Bronchial epithelial cell (primary cell): ENCODE measurements at regions not wholly inside any gene's neighbourhood (a gene's known extent, or its start where the extent isn't known, plus 50 kb on each side); places are given as distances from the start of the nearest gene placed in this dataset.

Experiments used
- DNase-seq: peaks from one replicate; pipeline ENCODE4 v3.0.0-alpha.2; 2010; ENCODE audit warnings: low read depth
- FAIRE-seq: peaks from 2 replicates; lab custom pipeline; 2011; peaks lifted over from hg19 to GRCh38; lab: Jason Lieb, UNC
- H3K27me3 ChIP-seq: 2 replicates; pipeline ENCODE4 v1.5.1; 2011; ENCODE audit warnings: low read length; ENCODE audit not compliant: control insufficient read depth, insufficient read depth
- H3K36me3 ChIP-seq: 2 replicates; pipeline ENCODE4 v1.5.1; 2011; ENCODE audit warnings: low read length; ENCODE audit not compliant: control insufficient read depth, insufficient read depth
- H3K4me3 ChIP-seq: 2 replicates; pipeline ENCODE4 v1.5.1; 2011; ENCODE audit warnings: mild to moderate bottlenecking, low read depth, low read length, control low read depth
- CTCF ChIP-seq: IDR thresholded peaks from 2 replicates; pipeline ENCODE4 v1.5.1; 2011; ENCODE audit warnings: mild to moderate bottlenecking, moderate library complexity, low read length, control low read depth, inconsistent platforms; ENCODE audit not compliant: insufficient read depth, severe bottlenecking

GRCh38 chr13:21837841-21838551, 167.1 kb downstream of the FGF9 start:
- Histone ChIP-seq H3K27me3 (no peaks in the 10 kb centered on the region), H3K36me3 (no peaks in the 10 kb centered on the region), H3K4me3 (no peak overlapping the region)
- FAIRE-seq (no peak), DNase-seq (no peak)
- no peak for TF ChIP-seq CTCF

- FAIRE-seq (no peak), DNase-seq (no peak)
- no peaks in the 10 kb centered on the region for H3K27me3 ChIP-seq
- H3K36me3 ChIP-seq, result no peaks in the 10 kb centered on the region
- TF ChIP-seq CTCF, result no peak
- no peak overlapping the region for H3K4me3 ChIP-seq
Observed at GRCh38 chr13:21846605-21847004, 175.7 kb downstream of the FGF9 start.

- DNase-seq (peak; percentile 56), FAIRE-seq (no peak)
- Histone ChIP-seq H3K36me3 (no peaks in the 10 kb centered on the region), H3K27me3 (no peaks in the 10 kb centered on the region), H3K4me3 (no peak overlapping the region)
- peak; percentile 65 for TF ChIP-seq CTCF
Observed at GRCh38 chr13:21849323-21849722, 178.4 kb downstream of the FGF9 start.

- TF ChIP-seq CTCF, result no peak
- H3K36me3 ChIP-seq, result no peaks in the 10 kb centered on the region
- no peaks in the 10 kb centered on the region for H3K27me3 ChIP-seq
- no peak overlapping the region for H3K4me3 ChIP-seq
- FAIRE-seq (no peak), DNase-seq (no peak)
Observed at GRCh38 chr13:21850013-21851006, 179.4 kb downstream of the FGF9 start.

DNA sequence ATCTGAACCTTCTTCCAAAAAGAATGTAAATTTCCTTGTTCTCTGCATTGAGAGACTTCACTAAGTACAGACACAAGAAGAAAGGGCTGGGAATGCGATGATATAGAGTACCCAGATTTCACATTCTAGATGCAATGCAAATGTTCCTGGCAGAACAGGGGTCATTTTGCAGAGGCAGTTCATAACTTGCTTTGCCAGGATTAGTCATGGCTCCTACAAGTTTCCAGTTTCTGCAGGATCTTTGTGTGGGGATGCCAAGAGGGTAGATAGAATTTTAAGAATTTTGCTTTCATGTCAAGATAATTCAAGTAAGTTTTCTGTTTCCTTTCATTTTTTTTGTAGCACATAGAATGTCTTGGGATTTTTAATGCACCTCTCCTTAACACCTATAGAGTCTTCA, 181.2 kb downstream of the FGF9 start:
- DNase-seq (peak; percentile 58), FAIRE-seq (no peak)
- Histone ChIP-seq H3K27me3 (no peaks in the 10 kb centered on the region), H3K4me3 (no peak overlapping the region), H3K36me3 (no peaks in the 10 kb centered on the region)
- TF ChIP-seq CTCF, result no peak
